T1000 (cell line): ENCODE measurements at regions not wholly inside any gene's neighbourhood (a gene's known extent, or its start where the extent isn't known, plus 50 kb on each side); places are given as distances from the start of the nearest gene placed in this dataset.
"Not testable (repeated sequence)": the region's sequence is repeated elsewhere in the genome, so short reads cannot be mapped to it uniquely, and the experiment has no call there.

Source experiments
- DNase-seq: peaks from one replicate; lab custom pipeline; 2025; ENCODE audit warnings: mixed read lengths; lab: John Stamatoyannopoulos, UW

- DNase-seq, result no peak
These were observed 51.6 kb upstream of the CNTLN start for GRCh38 chr9:17083258-17083657.

DNA sequence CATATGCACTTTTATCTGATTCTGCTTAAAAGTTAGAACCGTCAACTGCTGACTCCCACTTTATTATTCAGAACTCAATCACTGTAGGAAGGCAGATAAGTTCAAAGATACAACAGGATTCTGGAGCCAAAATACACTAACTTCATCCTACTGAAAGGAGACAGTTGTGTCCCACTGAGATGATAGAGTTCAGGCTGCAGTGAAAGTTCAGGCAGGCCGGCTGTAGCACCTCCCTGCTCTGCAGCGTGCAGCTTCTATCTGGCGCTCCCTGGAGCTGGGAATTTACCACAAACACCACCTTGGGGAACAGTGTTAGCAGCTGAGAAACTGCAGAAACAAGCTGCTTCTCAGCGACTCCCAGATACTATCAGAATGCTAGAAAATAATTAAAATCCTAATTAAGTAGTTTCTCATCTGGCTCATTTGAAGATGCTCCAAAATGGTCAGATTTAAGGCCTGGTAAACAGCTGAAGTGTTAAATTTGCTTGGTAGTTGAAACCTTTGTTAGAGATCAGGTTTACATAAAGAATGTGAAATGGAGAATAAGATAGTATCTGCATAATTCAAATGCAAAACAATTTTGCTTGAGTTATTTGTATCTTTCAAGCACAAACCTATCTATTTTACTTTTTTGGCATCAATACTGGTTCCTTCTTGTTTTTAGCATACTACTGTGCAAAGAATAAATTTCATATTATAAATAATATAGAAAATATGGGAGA is 52.3 kb upstream of the CNTLN start:
- DNase-seq, result no peak

GRCh38 chr9:17081814-17082213 is 53.0 kb upstream of the CNTLN start:
- DNase-seq, result no peak

- no peak for DNase-seq
These were observed 53.5 kb upstream of the CNTLN start for GRCh38 chr9:17081351-17081750.

DNA sequence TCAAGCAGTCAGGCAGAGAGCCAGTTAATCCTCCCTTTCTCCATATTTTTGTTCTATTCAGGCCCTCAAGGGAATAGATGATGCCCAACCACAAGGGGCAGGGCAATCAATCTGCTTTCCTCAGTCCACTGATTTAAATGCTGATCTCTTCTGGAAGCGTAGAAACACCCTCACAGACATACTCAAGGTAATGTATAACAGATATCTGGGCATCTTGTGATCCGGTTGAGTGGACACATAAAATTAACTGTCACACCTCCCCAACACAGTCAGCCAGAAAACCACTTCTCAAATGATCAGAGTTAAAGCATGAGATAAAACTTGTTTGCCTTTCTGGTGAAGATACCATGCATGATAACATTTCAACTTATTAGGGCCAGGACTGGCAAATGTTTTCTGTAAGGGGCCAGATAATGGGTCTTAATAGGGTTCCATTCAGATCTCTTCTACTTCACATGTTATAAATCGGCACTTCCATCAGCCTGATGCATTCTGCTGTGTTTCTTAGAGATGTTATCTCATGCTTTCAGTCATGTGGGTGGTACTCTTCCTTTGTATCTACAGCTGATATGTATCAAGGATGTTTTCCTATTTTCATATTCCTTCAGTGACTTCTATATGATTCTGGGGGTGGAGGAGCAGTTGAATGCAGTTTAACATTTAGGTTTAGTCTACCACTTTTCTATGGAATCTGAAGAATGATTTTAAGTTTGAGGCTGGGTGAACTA is 58.9 kb upstream of the CNTLN start:
- DNase-seq, result no peak

DNA sequence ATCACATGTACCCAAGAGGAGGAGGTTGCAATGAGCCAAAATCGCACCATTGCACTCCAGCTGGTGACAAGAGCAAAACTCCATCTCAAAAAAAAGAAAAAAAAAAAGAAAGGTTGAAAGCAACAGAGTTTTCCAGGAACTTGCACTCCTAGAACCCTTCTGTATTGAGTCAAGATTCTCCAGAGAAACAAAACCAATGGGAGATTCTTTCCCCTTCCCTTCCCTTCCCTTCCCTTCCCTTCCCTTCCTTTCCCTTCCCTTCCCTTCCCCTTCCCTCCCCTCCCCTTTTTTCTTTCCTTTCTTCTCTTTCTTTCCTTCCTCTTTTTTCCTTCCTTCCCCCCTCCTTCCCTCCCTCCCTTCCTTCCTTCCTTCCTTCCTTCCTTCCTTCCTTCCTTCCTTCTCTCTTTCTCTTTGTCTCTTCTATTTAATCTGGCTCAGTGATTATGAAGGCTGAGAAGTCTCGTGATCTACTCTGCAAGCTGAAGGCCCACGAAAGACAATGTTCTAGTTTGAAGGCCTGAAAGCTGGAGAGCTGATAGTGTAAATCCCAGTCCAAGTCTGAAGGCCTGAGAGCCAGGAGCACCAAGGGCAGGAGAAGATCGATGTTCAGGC is 59.6 kb upstream of the CNTLN start:
- DNase-seq, result no peak

DNA sequence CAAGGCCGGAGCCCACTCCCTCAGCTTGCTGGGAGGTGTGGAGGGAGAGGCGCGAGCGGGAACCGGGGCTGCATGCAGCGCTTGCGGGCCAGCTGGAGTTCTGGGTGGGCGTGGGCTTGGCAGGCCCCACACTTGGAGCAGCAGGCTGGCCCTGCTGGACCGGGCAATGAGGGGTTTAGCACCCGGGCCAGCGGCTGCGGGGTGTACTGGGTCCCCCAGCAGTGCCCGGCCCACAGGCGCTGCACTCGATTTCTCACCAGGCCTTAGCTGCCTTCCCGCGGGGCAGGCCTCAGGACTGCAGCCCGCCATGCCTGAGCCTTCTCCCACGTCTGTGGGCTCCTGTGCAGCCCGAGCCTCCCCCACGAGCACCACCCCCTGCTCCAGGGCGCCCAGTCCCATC is 62.3 kb upstream of the CNTLN start:
- DNase-seq, result not testable (repeated sequence)

DNA sequence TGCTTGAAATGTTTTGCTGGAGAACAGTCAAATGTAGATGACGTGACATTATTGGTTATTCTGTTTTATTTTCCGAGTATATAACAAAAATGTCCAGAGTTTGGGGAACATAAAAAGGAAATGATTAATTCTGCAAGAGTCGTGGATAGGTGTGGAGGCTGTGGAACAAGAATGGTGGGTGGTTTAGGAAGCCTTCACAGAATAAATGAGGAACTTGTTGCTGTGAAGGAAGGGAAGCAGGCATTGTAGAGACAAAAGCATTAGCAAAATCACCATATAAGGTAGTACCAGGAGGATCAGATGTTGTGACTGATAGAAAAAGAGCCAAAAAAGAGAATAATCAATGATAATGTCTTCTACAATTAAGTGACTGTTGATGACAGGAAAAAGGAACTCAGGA is 66.2 kb upstream of the CNTLN start:
- DNase-seq, result no peak

DNA sequence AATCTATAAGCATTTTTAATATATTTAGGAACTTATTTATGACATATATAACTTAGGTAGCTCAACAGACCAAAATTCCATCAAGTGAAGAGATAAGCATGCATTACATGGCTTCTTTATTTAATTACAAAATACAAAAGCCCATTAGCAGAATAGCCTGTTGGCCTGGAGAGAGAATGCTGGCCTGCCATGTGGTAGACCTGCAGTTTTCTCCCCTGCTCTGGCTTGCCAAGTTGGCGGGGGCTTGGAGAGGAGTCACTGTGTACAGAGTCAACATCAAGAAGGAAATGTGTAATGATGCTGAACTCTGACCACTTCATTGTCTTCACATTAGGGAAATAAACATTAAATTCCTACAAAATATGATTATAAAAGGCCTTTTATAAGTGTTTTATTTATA is 69.8 kb upstream of the CNTLN start:
- DNase-seq, result no peak

DNA sequence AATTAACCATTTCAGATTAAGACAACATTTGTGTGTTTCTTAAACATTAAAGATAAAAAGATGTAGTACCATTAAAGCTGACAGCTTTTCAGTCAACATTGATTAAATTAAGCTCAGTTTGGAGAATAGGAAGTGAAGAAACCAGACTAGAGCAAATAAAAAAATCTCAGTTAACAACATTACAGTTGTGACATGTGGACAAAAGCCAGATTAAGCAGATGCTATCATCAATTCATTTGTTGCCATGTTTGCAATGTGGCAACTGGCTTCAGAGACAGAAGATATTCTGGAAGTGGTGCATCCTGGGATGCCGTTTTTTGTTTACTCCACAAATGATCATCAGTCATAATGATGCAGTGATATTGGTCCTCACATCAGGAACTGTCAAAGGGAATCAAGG is 70.3 kb upstream of the CNTLN start:
- DNase-seq, result no peak

- DNase-seq, result no peak
These were observed 71.2 kb upstream of the CNTLN start for GRCh38 chr9:17063535-17064135.

- no peak for DNase-seq
These were observed 72.3 kb upstream of the CNTLN start for GRCh38 chr9:17062497-17062896.

DNA sequence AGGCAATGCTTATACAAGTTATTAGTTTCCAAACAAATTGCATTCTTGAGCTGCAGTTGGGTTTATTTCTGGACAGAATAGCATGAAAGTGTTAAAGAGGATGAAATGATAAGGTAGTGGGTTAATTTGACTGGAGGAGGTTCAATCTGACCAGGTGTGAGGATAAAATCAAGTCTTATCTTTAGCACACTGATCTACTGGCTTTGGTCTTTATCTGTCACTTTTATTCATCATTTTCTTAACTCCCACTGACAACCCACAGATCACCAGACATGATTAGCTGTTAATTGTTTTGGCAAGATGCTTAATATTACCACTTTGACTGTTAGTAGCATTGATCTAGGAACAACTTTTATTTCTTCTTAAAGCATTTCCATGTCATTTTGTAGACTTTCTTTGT is 74.4 kb upstream of the CNTLN start:
- DNase-seq, result no peak

DNA sequence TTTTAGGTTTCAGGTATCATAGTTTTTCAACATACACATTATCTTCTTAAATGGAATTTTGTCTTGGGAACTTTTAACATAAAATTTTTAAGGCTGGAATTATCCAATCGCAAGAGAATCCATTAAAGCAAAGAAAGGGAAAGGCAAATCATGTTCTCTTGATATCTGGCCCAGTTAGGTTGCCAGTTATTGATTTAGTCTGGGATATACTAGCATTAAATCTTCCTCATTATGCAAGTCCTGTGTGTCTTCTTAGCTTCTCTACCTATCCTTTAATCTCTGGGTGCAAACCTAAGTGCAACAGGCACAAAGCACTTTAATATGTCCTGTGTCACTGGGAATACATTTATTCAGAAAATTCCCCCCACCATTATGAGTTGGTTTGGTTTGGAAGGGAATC is 75.4 kb upstream of the CNTLN start:
- DNase-seq, result no peak

DNA sequence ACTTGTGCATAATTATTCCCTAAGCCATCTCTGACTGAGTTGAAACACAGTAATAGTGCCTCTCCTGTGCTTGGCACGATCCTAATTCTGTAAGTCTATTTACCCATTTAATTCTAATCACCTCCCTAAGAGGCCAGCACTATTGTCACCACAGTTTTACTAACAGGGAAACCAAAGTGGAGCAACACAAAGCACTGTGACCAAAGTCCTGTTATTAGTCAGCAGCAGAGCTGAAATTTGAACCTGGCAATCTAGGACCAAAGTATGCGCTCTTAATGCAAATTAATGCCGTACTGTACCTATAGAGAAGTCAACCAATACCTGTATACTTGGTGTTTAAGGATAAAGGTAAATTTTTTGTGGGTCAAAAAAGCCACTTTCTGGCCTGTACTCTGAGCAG is 77.1 kb upstream of the CNTLN start:
- DNase-seq, result no peak

DNA sequence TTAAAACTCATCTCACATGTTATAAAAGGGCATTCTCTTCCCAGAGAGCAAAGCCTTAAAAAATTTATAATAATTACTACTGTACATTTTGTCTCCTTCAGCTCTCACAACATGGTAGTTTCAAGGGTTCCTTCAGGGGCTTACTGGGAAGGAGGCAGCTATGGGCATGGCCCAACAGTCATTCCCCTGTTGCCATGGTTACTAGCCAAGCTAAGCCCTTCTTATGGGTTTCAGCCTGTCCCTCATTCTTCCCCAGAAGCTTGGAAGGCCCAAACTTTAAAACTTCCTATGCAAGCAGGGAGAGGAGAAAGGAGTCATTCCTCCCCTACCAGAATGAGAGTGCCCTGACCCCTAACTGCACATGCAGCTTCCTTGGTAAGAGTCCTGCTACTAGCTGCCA is 82.2 kb upstream of the CNTLN start:
- DNase-seq, result no peak

- no peak for DNase-seq
These were observed 89.4 kb upstream of the CNTLN start for GRCh38 chr9:17045381-17045940.

DNA sequence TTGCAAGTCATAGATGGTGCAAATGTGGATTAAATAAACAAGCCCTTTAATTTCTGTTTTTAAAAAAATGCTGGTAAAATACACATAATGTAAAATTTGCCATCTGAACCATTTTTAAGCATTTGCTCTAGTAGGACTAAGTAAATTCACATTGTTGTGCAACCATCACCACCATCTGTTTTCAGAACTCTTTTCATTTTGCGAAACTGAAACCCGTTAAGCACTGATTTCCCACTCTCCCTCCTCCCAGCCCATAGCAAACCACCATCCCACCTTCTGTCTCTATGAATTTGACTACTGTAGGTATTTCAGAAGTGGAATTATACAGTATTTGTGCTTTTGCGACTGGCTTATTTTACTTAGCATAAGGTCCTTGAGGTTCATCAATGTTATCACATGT is 103.3 kb upstream of the CNTLN start:
- no peak for DNase-seq

- no peak for DNase-seq
These were observed 109.6 kb upstream of the CNTLN start for GRCh38 chr9:17025281-17025680.

- no peak for DNase-seq
These were observed 110.7 kb upstream of the CNTLN start for GRCh38 chr9:17024129-17024528.

- no peak for DNase-seq
These were observed 113.4 kb upstream of the CNTLN start for GRCh38 chr9:17021387-17021970.

- DNase-seq, result no peak
These were observed 115.4 kb upstream of the CNTLN start for GRCh38 chr9:17019398-17019797.
